ENCODE measurements at regions not wholly inside any gene's neighbourhood (a gene's known extent, or its start where the extent isn't known, plus 50 kb on each side); places are given as distances from the start of the nearest gene placed in this dataset.
A peak's percentile ranks its signal among the peaks of the same experiment; 100 is the strongest.

- no peak for TF ChIP-seq ESRRG (CRISPR knock-in tag; IDR thresholded peaks at IDR 0.05)
- TF ChIP-seq BACH2 (CRISPR knock-in tag; IDR thresholded peaks at IDR 0.05; ENCODE audit: borderline replicate concordance) = no peak
- TF ChIP-seq POU6F1 (CRISPR knock-in tag; IDR thresholded peaks at IDR 0.05; ENCODE audit: borderline replicate concordance, low read depth) = no peak
- no peak for TF ChIP-seq TOX (CRISPR knock-in tag; IDR thresholded peaks at IDR 0.05; ENCODE audit: borderline replicate concordance)
- ATAC-seq = no peak
Measured at GRCh38 chr1:58403894-58404293, 142.6 kb downstream of the OMA1 start.

- TF ChIP-seq PATZ1 (CRISPR knock-in tag; IDR thresholded peaks at IDR 0.05; ENCODE audit: borderline replicate concordance) (no peak), PPARA (CRISPR knock-in tag; IDR thresholded peaks at IDR 0.05; ENCODE audit: borderline replicate concordance) (no peak), OSR1 (CRISPR knock-in tag; IDR thresholded peaks at IDR 0.05) (no peak), TCF4 (CRISPR knock-in tag; IDR thresholded peaks at IDR 0.05; ENCODE audit: borderline replicate concordance) (no peak), ZFP30 (CRISPR knock-in tag; IDR thresholded peaks at IDR 0.05) (no peak), GLIS3 (CRISPR knock-in tag; IDR thresholded peaks at IDR 0.05) (no peak), ZNF565 (CRISPR knock-in tag; conservative IDR thresholded peaks at IDR 0.05; ENCODE audit: low read depth) (no peak), CSDC2 (CRISPR knock-in tag; IDR thresholded peaks at IDR 0.05) (no peak), BACH2 (CRISPR knock-in tag; IDR thresholded peaks at IDR 0.05; ENCODE audit: borderline replicate concordance) (no peak)
- ATAC-seq = peak; percentile 23; the same call in 1 of the 3 replicates
Measured at GRCh38 chr1:58402444-58402843, 144.1 kb downstream of the OMA1 start.

GRCh38 chr1:58401991-58402390 is 144.5 kb downstream of the OMA1 start:
- peak; percentile 33 for ATAC-seq
- TF ChIP-seq ZNF565 (CRISPR knock-in tag; conservative IDR thresholded peaks at IDR 0.05; ENCODE audit: low read depth) (no peak), PATZ1 (CRISPR knock-in tag; IDR thresholded peaks at IDR 0.05; ENCODE audit: borderline replicate concordance) (no peak), BACH2 (CRISPR knock-in tag; IDR thresholded peaks at IDR 0.05; ENCODE audit: borderline replicate concordance) (no peak), ISL1 (CRISPR knock-in tag; IDR thresholded peaks at IDR 0.05) (no peak), OSR1 (CRISPR knock-in tag; IDR thresholded peaks at IDR 0.05) (no peak), CSRNP3 (CRISPR knock-in tag; IDR thresholded peaks at IDR 0.05) (no peak), RARB (CRISPR knock-in tag; IDR thresholded peaks at IDR 0.05) (no peak), ARNTL (CRISPR knock-in tag; IDR thresholded peaks at IDR 0.05; ENCODE audit: borderline replicate concordance, low read depth) (no peak), TOX (CRISPR knock-in tag; IDR thresholded peaks at IDR 0.05; ENCODE audit: borderline replicate concordance) (no peak), ZNF8 (CRISPR knock-in tag; IDR thresholded peaks at IDR 0.05) (no peak), CSDC2 (CRISPR knock-in tag; IDR thresholded peaks at IDR 0.05) (no peak), ZFP30 (CRISPR knock-in tag; IDR thresholded peaks at IDR 0.05) (no peak), SNAI2 (CRISPR knock-in tag; IDR thresholded peaks at IDR 0.05) (no peak), ZFP3 (CRISPR knock-in tag; IDR thresholded peaks at IDR 0.05) (no peak), PPARA (CRISPR knock-in tag; IDR thresholded peaks at IDR 0.05; ENCODE audit: borderline replicate concordance) (no peak), CREB5 (CRISPR knock-in tag; IDR thresholded peaks at IDR 0.05; ENCODE audit: low read depth) (no peak), ESRRG (CRISPR knock-in tag; IDR thresholded peaks at IDR 0.05) (no peak)

GRCh38 chr1:58399176-58399575 is 147.3 kb downstream of the OMA1 start:
- TF ChIP-seq POU6F1 (CRISPR knock-in tag; IDR thresholded peaks at IDR 0.05; ENCODE audit: borderline replicate concordance, low read depth) = no peak
- TF ChIP-seq TOX (CRISPR knock-in tag; IDR thresholded peaks at IDR 0.05; ENCODE audit: borderline replicate concordance) = no peak
- TF ChIP-seq CREB5 (CRISPR knock-in tag; IDR thresholded peaks at IDR 0.05; ENCODE audit: low read depth) = no peak
- no peak for TF ChIP-seq CSRNP3 (CRISPR knock-in tag; IDR thresholded peaks at IDR 0.05)
- no peak for TF ChIP-seq ISL1 (CRISPR knock-in tag; IDR thresholded peaks at IDR 0.05)
- TF ChIP-seq TCF4 (CRISPR knock-in tag; IDR thresholded peaks at IDR 0.05; ENCODE audit: borderline replicate concordance) = no peak
- no peak for TF ChIP-seq OSR1 (CRISPR knock-in tag; IDR thresholded peaks at IDR 0.05)
- no peak for TF ChIP-seq PPARA (CRISPR knock-in tag; IDR thresholded peaks at IDR 0.05; ENCODE audit: borderline replicate concordance)
- no peak for ATAC-seq
